HTR-8/SVneo (cell line): ENCODE measurements at regions not wholly inside any gene's neighbourhood (a gene's known extent, or its start where the extent isn't known, plus 50 kb on each side); places are given as distances from the start of the nearest gene placed in this dataset.
"Not testable (repeated sequence)": the region's sequence is repeated elsewhere in the genome, so short reads cannot be mapped to it uniquely, and the experiment has no call there.

ENCODE experiments used
- DNase-seq: peaks from one replicate; pipeline ENCODE4 v3.0.0; 2011; ENCODE audit warnings: low spot score, mixed read lengths; ENCODE audit not compliant: insufficient read length
- FAIRE-seq: peaks from 2 replicates; lab custom pipeline; 2011; peaks lifted over from hg19 to GRCh38; lab: Jason Lieb, UNC

- no peak for DNase-seq
Measured at GRCh38 chr7:101740981-101741725, 76.3 kb upstream of the CUX1 start.

GRCh38 chr7:101743241-101743994 is 74.0 kb upstream of the CUX1 start:
- DNase-seq (peak; percentile 41), FAIRE-seq (no peak)

More at GRCh38 chr7:101740981-101741725, 76.3 kb upstream of the CUX1 start:
- no peak for FAIRE-seq

GRCh38 chr7:101743995-101744360 is 73.4 kb upstream of the CUX1 start:
- FAIRE-seq (no peak), DNase-seq (no peak)

- FAIRE-seq (no peak), DNase-seq (no peak)
Measured at GRCh38 chr7:101744588-101744987, 72.8 kb upstream of the CUX1 start.

GRCh38 chr7:101746314-101746713 is 71.1 kb upstream of the CUX1 start:
- DNase-seq (no peak), FAIRE-seq (no peak)

GRCh38 chr7:101747053-101747878 is 70.2 kb upstream of the CUX1 start:
- FAIRE-seq = no peak
- no peak for DNase-seq

GRCh38 chr7:101747879-101748345 is 69.5 kb upstream of the CUX1 start:
- FAIRE-seq = no peak
- DNase-seq = no peak

GRCh38 chr7:101749891-101750290 is 67.5 kb upstream of the CUX1 start:
- FAIRE-seq = no peak

GRCh38 chr7:101753316-101753715 is 64.1 kb upstream of the CUX1 start:
- DNase-seq (no peak), FAIRE-seq (no peak)

More at GRCh38 chr7:101749891-101750290, 67.5 kb upstream of the CUX1 start:
- DNase-seq = no peak

- no peak for FAIRE-seq
- DNase-seq = no peak
Measured at GRCh38 chr7:101754424-101755159, 62.8 kb upstream of the CUX1 start.

GRCh38 chr7:101757879-101758278 is 59.5 kb upstream of the CUX1 start:
- DNase-seq = no peak
- FAIRE-seq = no peak

- not testable (repeated sequence) for DNase-seq, FAIRE-seq
Measured at GRCh38 chr7:101758519-101758918, 58.9 kb upstream of the CUX1 start.

GRCh38 chr7:101764221-101764620 is 53.2 kb upstream of the CUX1 start:
- FAIRE-seq (no peak), DNase-seq (no peak)

GRCh38 chr7:101767544-101767943 is 49.9 kb upstream of the CUX1 start:
- FAIRE-seq = no peak
- DNase-seq = no peak
